HG02763 (cell line): ENCODE measurements at regions not wholly inside any gene's neighbourhood (a gene's known extent, or its start where the extent isn't known, plus 50 kb on each side); places are given as distances from the start of the nearest gene placed in this dataset.
"Not testable (repeated sequence)": the region's sequence is repeated elsewhere in the genome, so short reads cannot be mapped to it uniquely, and the experiment has no call there.

Source experiments
- ATAC-seq: cut with Tn5 transposase; IDR thresholded peaks from one replicate; pipeline ENCODE4 v1.9.1; 2021; ENCODE audit warnings: mild to moderate bottlenecking, moderate library complexity; ENCODE audit not compliant: unreplicated experiment

DNA sequence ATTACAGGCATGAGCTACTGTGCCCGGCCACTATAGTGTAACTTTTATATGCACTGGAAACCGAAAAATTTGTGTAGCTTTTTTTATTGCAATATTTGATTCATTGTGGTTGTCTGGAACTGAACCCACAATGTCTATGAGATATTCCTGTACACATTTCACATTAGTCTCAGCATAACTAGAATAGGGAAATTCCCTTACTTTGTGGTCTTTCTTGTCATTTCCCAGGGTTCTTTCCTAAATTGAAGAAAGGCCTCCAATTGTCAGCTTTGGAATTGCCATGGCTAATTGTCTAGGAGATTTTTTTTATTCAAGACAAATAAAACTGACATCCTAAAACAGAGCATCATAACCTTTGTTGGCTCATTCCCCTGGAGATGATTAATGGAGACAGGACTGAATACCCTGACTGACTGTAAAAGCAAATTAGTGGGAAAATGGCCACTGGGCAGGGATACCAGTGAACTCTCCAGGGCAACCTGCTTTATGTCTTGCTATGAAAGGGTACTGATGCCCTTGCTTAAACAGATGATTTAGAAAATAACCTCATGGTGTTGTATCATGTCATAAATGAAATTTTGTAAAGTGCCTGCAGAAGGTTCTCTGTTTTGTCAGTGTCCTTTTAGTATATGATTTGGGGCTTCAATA, 576.9 kb downstream of the RFPL4B start:
- no peak for ATAC-seq

DNA sequence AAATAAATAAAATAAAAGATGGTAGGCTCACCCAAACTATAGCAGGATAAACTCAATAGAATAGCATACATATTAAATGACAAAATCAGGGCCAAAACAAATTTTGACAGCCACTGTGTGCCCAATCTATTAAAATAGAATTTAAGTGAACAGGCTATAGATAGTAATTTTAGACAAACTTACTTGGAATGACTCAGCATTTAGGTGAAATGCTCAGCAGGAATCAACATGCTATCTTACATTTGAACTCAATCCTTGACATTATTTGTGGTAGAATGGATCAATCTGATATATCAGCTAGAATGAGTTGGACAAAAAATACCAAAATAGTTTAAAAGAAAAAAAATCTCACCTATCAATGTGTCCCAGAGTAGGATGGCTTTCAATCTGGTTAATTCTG, 578.6 kb downstream of the RFPL4B start:
- no peak for ATAC-seq

DNA sequence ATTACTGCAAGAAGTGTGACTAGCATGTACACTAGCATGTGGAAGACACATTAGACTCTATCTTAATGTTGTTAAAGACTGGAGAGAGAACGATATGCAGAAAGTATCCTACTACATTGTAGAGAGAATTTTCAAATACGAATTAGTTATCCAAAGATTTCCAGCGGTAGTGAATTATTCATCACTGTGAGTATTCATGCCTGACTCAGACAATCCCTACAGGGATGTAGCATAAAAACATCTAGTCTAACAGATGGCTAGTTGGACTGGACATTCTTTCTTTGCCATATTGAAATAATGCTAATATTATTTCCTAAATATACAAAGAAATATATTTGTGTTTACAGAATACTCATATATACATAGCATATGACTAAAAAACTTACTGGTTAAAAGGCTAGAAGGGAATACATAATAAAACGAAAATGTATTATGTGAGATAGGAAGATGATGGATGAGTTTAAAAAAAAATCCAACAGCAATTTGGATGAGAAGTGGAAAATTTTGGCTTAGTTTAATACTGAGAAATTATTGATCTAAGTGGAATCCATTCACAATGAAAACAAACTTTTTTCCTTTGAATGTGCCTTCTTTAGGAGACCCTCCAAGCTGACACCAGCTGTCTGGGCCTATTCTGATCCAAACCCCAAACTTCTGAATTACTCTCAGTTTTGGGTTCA, 580.7 kb downstream of the RFPL4B start:
- no peak for ATAC-seq

DNA sequence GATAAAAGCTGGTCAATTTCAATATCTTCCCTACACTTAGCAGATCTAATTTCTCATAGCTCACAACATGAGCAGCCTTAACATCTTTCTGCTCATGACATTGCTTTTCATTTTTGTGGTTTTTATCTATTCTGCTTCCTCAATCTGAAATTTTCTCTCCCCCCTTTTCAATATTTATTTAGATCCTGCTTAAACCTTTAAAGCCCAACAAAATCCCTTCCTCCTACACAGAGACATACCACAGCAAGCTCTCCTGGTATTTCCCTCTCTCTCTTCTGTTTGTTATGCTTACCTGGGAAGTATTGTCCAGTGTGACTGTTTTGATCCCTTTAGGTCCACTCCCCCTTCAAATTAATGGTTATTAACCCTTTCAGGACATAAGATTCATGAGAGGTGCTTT, 582.5 kb downstream of the RFPL4B start:
- ATAC-seq, result no peak

DNA sequence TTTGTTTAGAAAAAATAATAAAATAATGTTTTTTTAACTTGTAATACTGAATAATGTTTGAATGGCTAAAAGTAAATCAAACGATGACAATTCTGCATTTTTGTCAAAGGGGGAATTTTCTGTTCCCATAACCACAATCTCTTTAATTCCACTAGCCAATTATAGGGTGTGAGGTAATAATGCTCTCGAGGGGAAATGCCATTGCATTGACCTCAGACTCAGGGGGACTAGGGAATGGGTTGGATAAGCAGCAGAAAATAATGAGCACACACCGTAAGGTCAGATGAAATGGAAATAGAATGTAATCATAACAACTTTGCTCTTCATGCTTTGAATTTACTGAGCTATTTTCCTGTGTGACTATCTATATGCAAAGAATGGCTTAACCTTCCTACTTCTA, 584.7 kb downstream of the RFPL4B start:
- ATAC-seq, result no peak

DNA sequence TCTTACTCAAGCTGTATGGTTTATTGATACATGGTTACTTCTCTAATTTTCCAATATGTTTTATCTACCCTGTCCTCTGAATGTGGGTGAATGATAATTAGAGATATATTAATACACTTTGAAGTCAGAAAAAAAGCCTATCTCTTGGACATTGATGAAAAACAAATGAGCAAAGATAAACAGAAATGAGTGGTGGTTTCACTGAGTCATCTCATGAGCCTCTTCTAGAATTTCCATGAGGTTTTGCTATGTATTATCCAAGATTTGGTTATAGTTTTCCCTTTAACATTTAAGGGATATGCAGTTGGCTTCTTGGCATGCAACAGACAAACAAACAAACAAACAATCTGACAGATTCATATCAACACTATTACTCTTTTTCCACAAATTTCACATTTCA, 586.8 kb downstream of the RFPL4B start:
- no peak for ATAC-seq

DNA sequence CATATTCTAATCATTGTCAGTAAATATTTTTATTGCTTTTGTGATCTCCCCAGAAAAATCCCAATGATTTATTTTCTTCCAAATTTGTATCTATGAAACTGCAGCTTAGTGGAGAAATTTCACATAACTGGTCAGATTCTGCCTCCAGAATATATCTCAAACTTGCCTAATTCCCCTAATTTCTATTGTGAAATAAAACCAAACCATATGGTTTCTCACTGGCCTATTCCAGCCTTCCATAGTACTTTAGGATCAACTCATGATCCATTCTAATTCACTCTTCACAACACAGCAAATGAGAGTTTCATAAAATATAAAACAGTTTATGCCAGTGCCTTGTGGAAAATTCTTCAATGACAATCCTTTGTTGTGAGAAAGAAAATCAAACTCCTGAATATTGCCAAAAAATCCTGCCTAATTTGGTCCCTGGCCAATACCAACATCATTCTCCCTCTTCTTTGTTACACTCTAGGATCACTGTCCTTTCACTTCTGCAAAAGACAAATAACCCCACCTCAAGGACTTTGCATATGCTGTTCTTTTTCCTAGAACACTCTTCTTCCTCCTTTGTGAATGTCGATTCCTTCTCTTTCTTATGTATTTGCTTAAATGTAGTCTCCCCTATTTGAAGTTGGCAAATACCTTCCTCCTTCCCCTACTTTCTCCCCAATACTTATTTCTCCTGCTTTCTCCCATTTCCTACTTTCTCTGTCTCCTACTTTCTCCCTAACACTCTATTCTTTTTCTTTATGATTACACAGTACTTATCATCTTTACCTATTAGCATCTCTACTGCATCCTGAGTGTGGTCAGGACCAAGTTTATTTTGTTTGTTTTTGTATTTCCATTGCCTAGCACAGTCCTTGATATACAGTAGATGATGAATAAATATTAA, 587.5 kb downstream of the RFPL4B start:
- no peak for ATAC-seq

DNA sequence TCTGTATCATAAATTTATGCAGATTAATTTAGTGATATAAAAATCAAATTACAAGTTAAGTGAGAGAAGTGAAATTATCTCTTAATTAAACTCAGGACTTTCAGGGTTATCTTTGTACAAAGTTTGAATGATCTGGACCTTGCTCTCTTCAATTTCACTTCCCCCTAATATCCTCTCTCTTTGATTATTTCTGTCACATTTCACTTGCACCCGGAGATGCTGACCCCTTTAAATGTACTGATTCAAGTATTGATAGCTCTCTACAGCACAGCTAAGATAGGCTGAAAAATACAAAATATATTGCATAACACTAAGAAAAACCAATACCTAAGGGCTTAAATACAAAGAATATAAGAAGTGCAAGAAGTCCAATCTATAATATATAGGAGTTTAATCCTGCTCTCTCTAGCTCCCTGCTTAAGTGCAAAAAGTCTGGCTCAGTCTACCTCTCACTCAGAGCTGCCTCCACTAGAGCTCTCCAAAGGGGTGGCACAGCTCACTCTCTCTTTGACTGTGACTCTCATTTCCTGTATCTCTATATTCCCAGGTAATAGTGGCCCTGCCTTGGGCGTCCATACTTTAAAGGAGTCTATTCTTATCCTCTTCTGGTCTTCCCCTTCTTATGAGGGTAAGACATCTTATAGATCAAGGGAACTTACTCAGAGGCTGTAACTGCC, 588.4 kb downstream of the RFPL4B start:
- ATAC-seq, result no peak

DNA sequence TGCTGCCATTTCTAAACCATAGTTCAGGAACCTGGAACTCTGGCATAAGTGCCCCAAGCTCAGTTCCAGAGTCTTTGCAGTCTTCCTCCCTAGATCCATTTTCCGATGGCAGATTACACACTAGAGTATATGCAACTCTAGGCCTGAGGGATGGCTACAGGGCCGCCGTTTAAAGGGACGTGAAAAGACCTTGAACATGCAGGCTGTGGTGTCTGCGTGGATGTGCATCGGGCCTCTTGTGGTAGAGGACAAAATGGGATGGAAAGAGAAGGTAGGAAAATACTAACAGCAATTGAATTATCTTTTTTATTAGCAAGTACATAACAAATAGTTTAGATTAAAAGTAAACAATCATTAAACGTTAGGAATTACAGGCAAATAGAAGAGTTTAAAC, 588.9 kb downstream of the RFPL4B start:
- ATAC-seq, result no peak

DNA sequence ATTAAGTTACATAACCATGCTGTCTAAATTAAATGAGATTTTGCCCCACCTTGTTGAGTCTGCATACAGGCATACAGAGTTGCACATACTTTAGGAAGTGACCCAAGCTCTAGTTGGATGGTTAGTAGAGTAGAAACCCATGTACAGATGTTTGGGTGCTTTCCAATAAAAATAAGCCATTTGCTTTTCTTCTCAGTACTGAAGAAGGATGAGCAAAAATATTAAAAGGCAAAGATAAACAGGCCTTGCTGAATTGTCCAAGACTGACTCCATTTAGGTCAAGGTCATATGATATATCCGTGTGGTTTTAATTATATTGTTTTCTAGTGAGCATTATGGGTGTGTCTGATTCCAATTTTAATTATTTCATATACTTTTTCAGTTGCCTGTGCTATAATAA, 589.4 kb downstream of the RFPL4B start:
- ATAC-seq, result no peak

DNA sequence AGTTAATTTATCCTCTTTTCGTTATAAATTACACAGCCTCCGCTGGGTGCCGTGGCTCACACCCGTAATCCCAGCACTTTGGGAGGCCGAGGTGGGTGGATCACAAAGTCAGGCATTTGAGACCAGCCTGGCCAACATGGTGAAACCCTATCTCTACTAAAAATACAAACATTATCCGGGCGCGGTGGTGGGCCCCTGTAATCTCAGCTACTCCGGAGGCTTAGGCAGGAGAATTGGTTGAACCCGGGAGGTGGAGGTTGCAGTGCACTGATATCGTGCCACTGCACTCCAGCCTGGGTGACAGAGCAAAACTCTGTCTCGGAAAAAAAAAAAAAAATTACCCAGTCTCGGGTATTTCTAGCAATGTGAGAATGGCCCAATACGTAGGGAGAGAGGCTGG, 590.6 kb downstream of the RFPL4B start:
- not testable (repeated sequence) for ATAC-seq

DNA sequence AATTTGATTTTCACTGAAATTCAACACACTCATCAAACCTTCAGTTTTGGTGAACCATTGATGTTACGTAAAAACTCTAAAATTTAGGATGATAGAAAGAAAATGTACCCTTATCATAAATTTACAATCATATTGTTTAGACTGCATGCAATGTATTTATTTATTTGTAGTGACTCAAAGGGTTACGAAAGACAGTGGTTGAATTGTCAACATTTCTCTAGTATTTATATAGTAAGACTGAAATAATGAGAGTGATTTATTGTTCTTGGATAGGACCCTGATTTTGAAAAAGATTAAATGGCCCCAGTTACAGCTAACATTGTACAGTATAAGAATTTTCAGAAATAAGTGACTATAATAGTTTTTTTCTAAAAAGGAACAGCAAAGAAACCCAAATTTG, 591.5 kb downstream of the RFPL4B start:
- no peak for ATAC-seq

DNA sequence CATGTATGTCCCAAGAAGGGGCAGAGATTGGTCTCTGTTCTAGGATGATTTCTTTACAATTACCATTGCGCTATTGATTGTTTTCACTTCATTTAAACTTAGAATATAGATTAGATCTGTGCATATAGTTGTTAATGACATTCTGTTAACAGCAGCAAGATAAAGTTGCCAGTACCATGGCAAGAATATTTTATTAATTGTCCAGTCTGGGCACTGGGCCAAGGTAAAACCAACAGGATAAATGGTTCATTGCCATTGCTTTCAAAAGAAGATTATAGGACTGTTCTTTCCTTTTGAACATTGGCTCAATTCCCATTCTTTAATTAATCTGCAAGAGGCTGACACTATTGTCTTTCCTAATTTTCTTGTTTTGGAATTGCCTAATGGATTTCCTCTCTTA, 592.4 kb downstream of the RFPL4B start:
- no peak for ATAC-seq

DNA sequence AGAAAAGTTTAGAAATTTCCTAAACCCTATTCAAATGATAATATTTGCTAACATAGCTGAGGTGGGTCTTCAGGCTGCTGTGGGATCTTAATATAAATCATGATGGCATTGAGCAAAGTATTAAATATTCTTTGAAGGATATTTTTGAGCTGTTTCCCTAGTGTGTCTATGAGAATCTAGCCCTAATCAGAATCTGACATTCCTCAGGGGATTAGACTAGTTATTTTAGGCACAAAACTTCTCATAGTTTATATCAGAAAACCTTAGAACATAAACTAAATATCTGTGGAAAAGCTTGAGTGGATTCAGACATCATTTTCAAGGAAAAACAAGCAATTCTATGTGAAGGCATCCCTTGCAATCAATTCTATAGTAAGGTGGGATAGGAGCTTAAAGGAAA, 594.5 kb downstream of the RFPL4B start:
- ATAC-seq, result no peak

DNA sequence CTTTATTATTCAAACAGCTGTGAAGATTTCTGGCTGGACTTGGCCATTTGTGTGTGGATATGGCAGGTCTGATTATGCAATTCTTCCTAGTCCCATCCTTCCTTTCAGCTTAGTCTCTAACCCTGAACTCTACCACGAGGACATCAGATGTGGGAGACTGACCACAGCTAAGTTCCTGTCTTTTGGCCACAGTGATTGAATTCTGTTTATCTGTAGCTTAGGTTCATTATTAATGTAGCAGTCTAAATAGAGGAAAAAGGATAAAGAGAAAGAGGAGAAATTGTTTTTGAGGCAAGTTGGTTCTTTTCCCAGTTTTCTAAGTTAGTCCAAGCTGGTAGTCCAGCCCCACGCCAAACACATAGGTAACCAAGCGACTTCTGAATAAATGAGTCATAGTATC, 598.9 kb downstream of the RFPL4B start:
- ATAC-seq, result no peak

DNA sequence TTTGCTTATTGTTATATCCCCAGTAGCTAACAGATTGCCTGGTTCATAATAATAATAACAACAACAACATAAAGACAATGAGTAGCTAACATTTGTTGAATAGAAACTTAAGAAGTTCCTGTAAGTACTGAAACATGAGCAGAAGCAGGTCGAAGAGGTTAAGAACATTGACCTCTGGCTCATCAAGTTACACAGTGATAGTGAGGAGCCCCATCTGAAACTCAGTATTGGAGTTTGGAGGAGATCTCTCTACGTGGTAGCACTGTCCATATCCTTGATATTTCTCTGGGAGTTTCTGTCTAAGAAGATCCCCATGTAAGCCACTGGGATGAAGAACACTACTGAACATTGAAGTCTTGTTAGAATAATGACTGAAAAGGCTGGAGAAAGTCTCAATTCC, 600.4 kb downstream of the RFPL4B start:
- no peak for ATAC-seq

DNA sequence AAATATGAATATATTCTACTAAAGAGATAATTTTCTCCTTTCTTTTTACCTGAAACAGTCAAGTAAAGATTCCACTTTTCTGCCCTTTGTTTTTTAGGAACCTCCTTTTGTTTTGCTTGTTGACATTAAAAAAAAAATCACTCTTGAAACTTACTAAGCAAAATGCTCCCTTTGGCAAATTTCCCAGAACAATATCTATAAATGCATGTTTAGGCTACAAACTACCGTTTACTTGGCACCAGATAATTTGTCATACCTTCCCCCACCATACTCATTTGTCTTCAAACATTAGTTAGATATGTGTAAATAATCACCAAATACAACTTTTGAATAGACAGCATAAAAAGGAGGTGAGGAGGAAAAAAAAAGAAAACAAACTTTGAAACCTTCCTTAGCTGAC, 604.7 kb downstream of the RFPL4B start:
- no peak for ATAC-seq

DNA sequence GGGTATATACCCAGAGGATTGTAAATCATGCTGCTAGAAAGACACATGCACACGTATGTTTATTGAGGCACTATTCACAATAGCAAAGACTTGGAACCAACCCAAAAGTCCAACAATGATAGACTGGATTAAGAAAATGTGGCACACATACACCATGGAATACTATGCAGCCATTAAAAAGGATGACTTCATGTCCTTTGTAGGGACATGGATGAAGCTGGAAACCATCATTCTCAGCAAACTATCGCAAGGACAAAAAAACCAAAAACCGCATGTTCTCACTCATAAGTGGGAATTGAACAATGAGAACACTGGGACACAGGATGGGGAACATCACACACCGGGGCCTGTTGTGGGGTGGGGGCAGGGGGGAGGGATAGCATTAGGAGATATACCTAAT, 608.6 kb downstream of the RFPL4B start:
- ATAC-seq, result not testable (repeated sequence)

DNA sequence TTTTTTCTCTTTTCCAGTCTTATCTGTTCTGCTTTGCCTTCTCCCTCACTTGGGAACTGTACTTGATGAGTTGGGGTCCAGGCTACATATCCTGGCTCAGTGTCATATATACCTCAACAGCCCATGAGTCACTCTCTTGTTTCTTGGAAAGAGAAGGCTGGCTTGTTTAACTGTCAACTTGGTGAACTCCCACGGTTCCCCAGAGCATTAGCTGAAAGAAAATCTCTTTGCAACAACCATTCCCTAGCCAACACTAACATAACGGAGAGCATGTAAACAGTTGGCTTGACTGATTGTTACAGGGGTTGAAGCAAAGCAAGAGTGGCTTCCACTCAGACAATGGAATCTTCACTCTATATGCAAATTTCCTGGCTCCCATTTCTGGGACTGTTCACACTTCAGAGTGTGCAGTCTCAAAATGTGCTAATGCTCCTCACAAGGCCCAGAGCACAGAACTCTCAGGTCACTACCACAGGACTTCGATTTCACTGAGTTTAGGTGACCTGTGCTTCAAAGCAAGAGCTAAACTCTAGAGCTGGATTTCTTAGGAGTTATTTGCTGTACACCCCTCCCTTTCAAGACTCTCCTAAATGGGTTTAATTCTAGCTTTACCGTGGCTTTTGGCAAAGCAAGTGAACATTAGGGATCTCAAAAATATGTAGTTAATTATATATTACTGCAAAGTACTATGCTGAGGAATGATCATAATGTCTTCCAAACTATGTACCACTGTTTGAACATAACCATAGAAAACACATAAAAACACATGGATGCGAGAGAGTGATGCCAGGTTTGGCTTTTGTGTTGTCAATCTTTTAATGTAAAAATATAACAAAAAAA, 609.8 kb downstream of the RFPL4B start:
- no peak for ATAC-seq

DNA sequence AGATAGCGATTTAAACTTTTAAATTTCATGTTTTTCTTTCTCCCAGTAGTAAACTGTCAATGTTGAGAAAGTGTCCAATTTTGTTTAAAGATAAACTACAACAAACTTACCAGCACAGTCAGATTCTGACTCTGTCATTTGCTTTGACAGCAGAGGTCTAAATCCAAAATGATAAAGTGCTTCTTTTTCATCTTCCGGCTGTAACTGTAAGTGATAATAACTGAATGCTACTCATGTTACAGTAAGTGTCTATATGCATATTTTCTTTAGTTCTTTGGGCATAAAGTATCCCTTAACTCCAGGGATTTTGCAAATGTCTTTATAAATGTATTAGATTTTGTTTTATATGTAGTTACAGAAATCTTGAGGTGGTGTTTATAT, 610.4 kb downstream of the RFPL4B start:
- ATAC-seq, result no peak

DNA sequence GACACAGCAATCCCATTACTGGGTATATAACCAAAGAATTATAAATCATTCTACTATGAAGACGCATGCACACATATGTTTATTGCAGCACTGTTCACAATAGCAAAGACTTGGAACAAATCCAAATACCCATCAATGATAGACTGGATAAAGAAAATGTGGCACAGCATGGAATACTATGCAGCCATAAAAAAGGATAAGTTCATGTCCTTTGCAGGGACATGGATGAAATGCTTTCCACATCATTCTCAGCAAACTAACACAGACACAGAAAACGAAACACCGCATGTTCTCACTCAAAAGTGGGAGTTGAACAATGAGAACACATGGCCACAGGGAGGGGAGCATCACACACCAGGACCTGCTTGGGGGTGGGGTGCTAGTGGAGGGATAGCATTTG, 613.0 kb downstream of the RFPL4B start:
- ATAC-seq, result not testable (repeated sequence)
